K562 (cell line): ENCODE measurements at regions not wholly inside any gene's neighbourhood (a gene's known extent, or its start where the extent isn't known, plus 50 kb on each side); places are given as distances from the start of the nearest gene placed in this dataset.
A peak's percentile ranks its signal among the peaks of the same experiment; 100 is the strongest.

Experiments used
- ATAC-seq: fragments of 200-7000 bp; cut with Tn5 transposase; 3 replicates; pipeline ENCODE4 v1.9.1; 2020; ENCODE audit warnings: moderate library complexity
- BruUV-seq: library from RNA; stranded (reverse); fragments of 400-500 nt; replicated peaks from 2 replicates; lab custom pipeline; 2021; lab: Mats Ljungman, UMichigan
- CTCF ChIA-PET: fragments of 300-600 bp; formaldehyde crosslinking; extraction: SDS; loops from one replicate; lab custom pipeline; 2021; ENCODE audit warnings: low intra/inter-chr PET ratio; lab: Yijun Ruan, JAX
- POLR2A ChIA-PET: fragments of 300-600, 350-650 bp; sonication (Branson Sonifier 250); formaldehyde crosslinking; extraction: SDS; loops from one replicate; lab custom pipeline; 2021; ENCODE audit warnings: antibody characterized with exemption, inconsistent platforms; lab: Yijun Ruan, JAX
- DNase-seq, 4 experiments: peaks; one replicate each; pipeline versions ENCODE4 v3.0.0 to v3.0.0-alpha.2; 2011 to 2018; ENCODE audit warnings: low spot score in 3 of 4, mixed read lengths in 3 of 4; ENCODE audit errors: extremely low read depth in 1 of 4
- FAIRE-seq: peaks from 2 replicates; lab custom pipeline; 2011; peaks lifted over from hg19 to GRCh38; lab: Jason Lieb, UNC
- H2AFZ ChIP-seq: 2 replicates; pipeline ENCODE4 v1.6.0; 2011; ENCODE audit warnings: low read depth, low read length, control low read depth, inconsistent platforms
- H3K27ac ChIP-seq: fragments of 200-600 bp; 3 replicates; pipeline ENCODE4 v1.8.0; 2011; ENCODE audit warnings: low read depth, mild to moderate bottlenecking, control low read depth, inconsistent platforms, low read length, moderate library complexity, mixed read lengths; ENCODE audit errors: extremely low read depth
- H3K27me3 ChIP-seq, 2 experiments: fragments of 300-600 bp in 1 of 2; 2 replicates in 1 of 2; 3 replicates in 1 of 2; pipeline versions ENCODE4 v1.6.0 to v1.8.0; 2011; ENCODE audit warnings: inconsistent platforms in 2 of 2, low read length in 2 of 2, mild to moderate bottlenecking in 1 of 2, mixed read lengths in 1 of 2, moderate library complexity in 1 of 2; ENCODE audit not compliant: control insufficient read depth in 2 of 2, insufficient read depth in 2 of 2
- H3K36me3 ChIP-seq: fragments of 300-600 bp; 3 replicates; pipeline ENCODE4 v1.8.0; 2011; ENCODE audit warnings: mild to moderate bottlenecking, low read length, inconsistent platforms; ENCODE audit not compliant: control insufficient read depth, insufficient read depth
- H3K4me1 ChIP-seq, 2 experiments: fragments of 200-600 bp in 1 of 2; replicated peaks in 1 of 2; 2 replicates in 1 of 2; 3 replicates in 1 of 2; pipeline versions ENCODE4 v1.5.1 to v1.8.0; 2011; ENCODE audit warnings: inconsistent platforms in 2 of 2, low read length in 2 of 2, mild to moderate bottlenecking in 1 of 2, mixed read lengths in 1 of 2, moderate library complexity in 1 of 2; ENCODE audit not compliant: control insufficient read depth in 2 of 2, insufficient read depth in 2 of 2
- H3K4me2 ChIP-seq: 2 replicates; pipeline ENCODE4 v1.6.1; 2011; ENCODE audit warnings: low read length, control low read depth, inconsistent platforms, mixed read lengths; ENCODE audit not compliant: insufficient read depth
- H3K4me3 ChIP-seq: fragments of 200-600 bp; sonication (generic), shearing (Covaris generic); 2 replicates; pipeline ENCODE4 v1.5.1; 2016; ENCODE audit warnings: control low read depth, inconsistent platforms
- H3K79me2 ChIP-seq: fragments of 200-600 bp; 3 replicates; pipeline ENCODE4 v1.8.0; 2011; ENCODE audit warnings: low read length, inconsistent platforms; ENCODE audit not compliant: control insufficient read depth, insufficient read depth
- H3K9ac ChIP-seq, 2 experiments: 2 replicates each; pipeline versions ENCODE4 v1.6.0 to v1.6.1; 2011; ENCODE audit warnings: low read depth in 2 of 2, low read length in 2 of 2, control low read depth in 1 of 2, inconsistent platforms in 1 of 2, mild to moderate bottlenecking in 1 of 2, mixed read lengths in 1 of 2; ENCODE audit not compliant: insufficient read depth in 1 of 2
- H3K9me1 ChIP-seq: one replicate; pipeline ENCODE4 v1.6.0; 2011; ENCODE audit warnings: inconsistent platforms, mild to moderate bottlenecking, low read length, moderate library complexity; ENCODE audit not compliant: control insufficient read depth, insufficient read depth
- H3K9me3 ChIP-seq: replicated peaks from 2 replicates; pipeline ENCODE4 v1.5.1; 2011; ENCODE audit warnings: low read depth, low read length, inconsistent platforms; ENCODE audit not compliant: control insufficient read depth, insufficient read depth
- H4K20me1 ChIP-seq: replicated peaks from 2 replicates; pipeline ENCODE4 v1.6.1; 2011; ENCODE audit warnings: low read length, inconsistent platforms, mixed read lengths; ENCODE audit not compliant: control insufficient read depth, insufficient read depth
- BCOR ChIP-seq: fragments of 450-650 bp; IDR thresholded peaks from 2 replicates; pipeline ENCODE4 v1.6.1; 2016
- CHD2 ChIP-seq: IDR thresholded peaks from 2 replicates; pipeline ENCODE4 v1.6.1; 2011; ENCODE audit warnings: low read depth, low read length
- GTF2F1 ChIP-seq: IDR thresholded peaks from 2 replicates; pipeline ENCODE4 v1.6.1; 2011; ENCODE audit warnings: low read depth, low read length, improper control_type of control experiment
- GTF3C2 ChIP-seq: IDR thresholded peaks from 3 replicates; pipeline ENCODE4 v1.6.1; 2011; ENCODE audit warnings: borderline replicate concordance, mild to moderate bottlenecking, moderate library complexity; ENCODE audit not compliant: insufficient read length; ENCODE audit errors: extremely low read depth
- KDM1A ChIP-seq, 2 experiments: fragments of 450-650 bp; IDR thresholded peaks; 2 replicates each; pipeline ENCODE4 v1.6.1; 2016; ENCODE audit warnings: mild to moderate bottlenecking in 2 of 2
- RBM25 ChIP-seq: fragments of 200-400 bp; formaldehyde crosslinking; IDR thresholded peaks from 2 replicates; pipeline ENCODE4 v1.6.1; 2018; ENCODE audit warnings: low read length, low read depth, moderate library complexity; ENCODE audit not compliant: severe bottlenecking
- RCOR1 ChIP-seq, 2 experiments: IDR thresholded peaks; 2 replicates each; pipeline ENCODE4 v1.6.1; 2012; ENCODE audit warnings: low read depth in 2 of 2, low read length in 2 of 2, borderline replicate concordance in 1 of 2, improper control_type of control experiment in 1 of 2
- SPI1 ChIP-seq: IDR thresholded peaks from 2 replicates; pipeline ENCODE4 v1.6.1; 2011; ENCODE audit warnings: low read depth, low read length, control low read depth, borderline replicate concordance
- SRSF7 ChIP-seq: fragments of 200-400 bp; formaldehyde crosslinking; optimal IDR thresholded peaks from 2 replicates; pipeline ENCODE3; 2017; ENCODE audit warnings: mild to moderate bottlenecking, low read depth, low read length
- ZFP36 ChIP-seq: fragments of 150-350 bp; IDR thresholded peaks from 2 replicates; pipeline ENCODE4 v1.6.1; 2018; ENCODE audit warnings: low read length, low read depth; ENCODE audit not compliant: partially characterized antibody
- ZNF263 ChIP-seq: sonication (generic); formaldehyde crosslinking; IDR thresholded peaks from 2 replicates; pipeline ENCODE4 v1.8.0; 2022; ENCODE audit warnings: mild to moderate bottlenecking, missing genetic modification reagents, borderline replicate concordance
- ZNF436 ChIP-seq: fragments of 250-450, 450-650 bp; sonication (Bioruptor Pico); formaldehyde crosslinking; IDR thresholded peaks from 2 replicates; pipeline ENCODE4 v1.7.0; 2020; ENCODE audit warnings: mild to moderate bottlenecking
- WGBS: fragments of 100-300 bp; shearing (Covaris generic); methylation state at CpG from one replicate; pipeline ENCODE4 v1.1.6; 2016; ENCODE audit warnings: low coverage, mixed read lengths; ENCODE audit not compliant: insufficient coverage; ENCODE audit errors: missing lambda C conversion rate; 5-methylcytosine and 5-hydroxymethylcytosine counted together
- in situ Hi-C: fragments of 300-500 bp; cut with MboI; formaldehyde crosslinking; loops from 4 replicates; pipeline ENCODE4 v1.15.0; 2018; ENCODE audit warnings: inconsistent platforms, mixed read lengths
- intact Hi-C: fragments of 100-400 bp; cut with micrococcal nuclease; formaldehyde crosslinking; loops from 2 replicates; pipeline ENCODE4 v1.14.2; 2022

DNA sequence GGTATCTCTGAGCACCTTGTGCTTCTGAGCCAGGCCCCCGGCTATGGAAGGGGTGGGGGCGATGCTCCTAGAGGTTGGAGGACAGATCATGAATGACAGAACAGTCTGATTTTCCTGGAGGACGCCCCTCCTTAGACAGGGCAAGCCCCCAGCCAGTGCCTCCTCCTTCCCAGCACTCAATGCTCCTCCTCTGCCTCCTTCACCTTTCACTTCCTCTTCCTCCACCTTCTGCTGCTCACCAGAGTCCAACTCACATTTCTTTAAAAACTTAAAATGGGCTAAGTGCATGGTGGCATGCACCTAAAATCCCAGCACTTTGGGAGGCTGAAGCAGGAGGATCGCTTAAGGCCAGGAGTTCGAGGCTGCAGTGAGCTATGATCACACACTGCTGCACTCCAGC is 71.1 kb upstream of the CUX1 start:
- Histone ChIP-seq H3K4me3 (no peak overlapping the region), H4K20me1 (no peaks in the 10 kb centered on the region), H3K9ac (peak overlapping the region in 1 of 2 experiments; percentile 78; a peak in 1 of 4 replicates), H3K9me1 (no peaks in the 10 kb centered on the region), H2AFZ (peak overlapping the region; percentile 57), H3K4me2 (no peak overlapping the region), H3K27me3 (peaks cover 5 to 22% of the 10 kb centered on the region in 2 experiments; a peak in 4 of 5 replicates), H3K27ac (no peak overlapping the region), H3K36me3 (no peaks in the 10 kb centered on the region), H3K9me3 (no peaks in the 10 kb centered on the region), H3K79me2 (no peaks in the 10 kb centered on the region), H3K4me1 (peaks cover 3 to 45% of the 10 kb centered on the region in 2 experiments; a peak in 3 of 5 replicates)
- POLR2A ChIA-PET = no interaction called here
- BruUV-seq = no TSS peak
- FAIRE-seq (no peak), DNase-seq (peak in 1 of 4 experiments; percentile 11), ATAC-seq (no peak)
- peak; percentile 83; the same call in 1 of the 2 replicates for TF ChIP-seq SPI1
- TF ChIP-seq SRSF7 = no peak
- CTCF ChIA-PET = no interaction called here
- in situ Hi-C loops = no loop called here
- intact Hi-C loops = no loop called here
- 24% methylated on average over 5 of the region's 5 CpGs for WGBS

- ATAC-seq (no peak), FAIRE-seq (no peak), DNase-seq (no peak)
- no peaks in the 10 kb centered on the region for H3K9me3 ChIP-seq
- H3K27ac ChIP-seq = no peak overlapping the region
- intact Hi-C loops = no loop called here
- H3K79me2 ChIP-seq = no peaks in the 10 kb centered on the region
- BruUV-seq = no TSS peak
- peak overlapping the region in 1 of 2 experiments; percentile 48; a peak in 1 of 4 replicates for H3K9ac ChIP-seq
- no peak overlapping the region for H3K4me3 ChIP-seq
- no peaks in the 10 kb centered on the region for H4K20me1 ChIP-seq
- H3K9me1 ChIP-seq = no peaks in the 10 kb centered on the region
- H3K27me3 ChIP-seq = peaks cover 5 to 30% of the 10 kb centered on the region in 2 experiments; a peak in 4 of 5 replicates
- H3K4me1 ChIP-seq = peaks cover 3 to 41% of the 10 kb centered on the region in 2 experiments; a peak in 3 of 5 replicates
- no peak overlapping the region for H3K4me2 ChIP-seq
- H2AFZ ChIP-seq = no peak overlapping the region
- POLR2A ChIA-PET = no interaction called here
- in situ Hi-C loops = no loop called here
- CTCF ChIA-PET = no interaction called here
- no peaks in the 10 kb centered on the region for H3K36me3 ChIP-seq
- WGBS = 45% methylated on average over 13 of the region's 13 CpGs
- TF ChIP-seq RCOR1 (IDR thresholded peaks at IDR 0.05; ENCODE audit: borderline replicate concordance in 1 of 2, low read depth in 2 of 2, low read length in 2 of 2) (peak in 1 of 2 experiments; percentile 50; a peak in 1 of 4 replicates), BCOR (peak; percentile 93), KDM1A (IDR thresholded peaks at IDR 0.05) (peak; percentile 33 to 58; a peak in 1 of 4 replicates), CHD2 (no peak), GTF3C2 (peak; percentile 65), RBM25 (peak; percentile 88), GTF2F1 (no peak), ZFP36 (peak; percentile 99), ZNF436 (peak; percentile 62), ZNF263 (0 out of 2 replicates have a peak, but pooled peaks have one; percentile 50)
These were observed 70.2 kb upstream of the CUX1 start for GRCh38 chr7:101747053-101747878.
